ENCODE measurements at regions not wholly inside any gene's neighbourhood (a gene's known extent, or its start where the extent isn't known, plus 50 kb on each side); places are given as distances from the start of the nearest gene placed in this dataset.

DNA sequence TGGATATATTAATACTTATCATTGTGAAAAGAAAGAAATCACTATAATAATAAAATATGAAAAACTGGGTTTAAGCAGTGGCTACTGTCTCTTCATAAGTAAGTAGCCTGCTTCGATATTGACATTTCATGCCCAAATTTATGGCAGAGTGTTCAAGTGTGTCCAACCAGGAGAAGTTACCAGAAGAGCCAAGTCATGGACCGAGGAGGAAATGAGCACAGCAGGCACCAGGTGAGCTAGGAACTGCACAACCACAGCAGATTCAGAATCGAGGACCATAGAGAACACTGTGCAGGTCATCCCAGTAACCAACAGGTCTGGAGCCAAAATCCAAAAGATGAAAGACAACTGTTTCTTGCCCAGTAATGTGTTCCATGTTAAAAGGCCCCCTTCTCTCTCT, 79.9 kb upstream of the ABCB5 start:
- TF ChIP-seq, protein P1, sequence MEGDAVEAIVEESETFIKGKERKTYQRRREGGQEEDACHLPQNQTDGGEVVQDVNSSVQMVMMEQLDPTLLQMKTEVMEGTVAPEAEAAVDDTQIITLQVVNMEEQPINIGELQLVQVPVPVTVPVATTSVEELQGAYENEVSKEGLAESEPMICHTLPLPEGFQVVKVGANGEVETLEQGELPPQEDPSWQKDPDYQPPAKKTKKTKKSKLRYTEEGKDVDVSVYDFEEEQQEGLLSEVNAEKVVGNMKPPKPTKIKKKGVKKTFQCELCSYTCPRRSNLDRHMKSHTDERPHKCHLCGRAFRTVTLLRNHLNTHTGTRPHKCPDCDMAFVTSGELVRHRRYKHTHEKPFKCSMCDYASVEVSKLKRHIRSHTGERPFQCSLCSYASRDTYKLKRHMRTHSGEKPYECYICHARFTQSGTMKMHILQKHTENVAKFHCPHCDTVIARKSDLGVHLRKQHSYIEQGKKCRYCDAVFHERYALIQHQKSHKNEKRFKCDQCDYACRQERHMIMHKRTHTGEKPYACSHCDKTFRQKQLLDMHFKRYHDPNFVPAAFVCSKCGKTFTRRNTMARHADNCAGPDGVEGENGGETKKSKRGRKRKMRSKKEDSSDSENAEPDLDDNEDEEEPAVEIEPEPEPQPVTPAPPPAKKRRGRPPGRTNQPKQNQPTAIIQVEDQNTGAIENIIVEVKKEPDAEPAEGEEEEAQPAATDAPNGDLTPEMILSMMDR (IDR thresholded peaks at IDR 0.05) = no peak
- TF ChIP-seq EZH2 (IDR thresholded peaks at IDR 0.05; ENCODE audit: borderline replicate concordance, insufficient read depth, low read depth, low read length, poor library complexity, severe bottlenecking) = no peak
